MCF 10A (cell line): ENCODE measurements at regions not wholly inside any gene's neighbourhood (a gene's known extent, or its start where the extent isn't known, plus 50 kb on each side); places are given as distances from the start of the nearest gene placed in this dataset.

Source experiments
- BruUV-seq: library from RNA; stranded (reverse); fragments of 400-500 nt; replicated peaks from 2 replicates; lab custom pipeline; 2021; lab: Mats Ljungman, UMichigan
- CTCF ChIA-PET: fragments of 300-600 bp; sonication (Branson Sonifier 250); formaldehyde crosslinking; extraction: SDS; loops from one replicate; lab custom pipeline; 2021; ENCODE audit warnings: antibody characterized with exemption, inconsistent platforms; lab: Yijun Ruan, JAX
- POLR2A ChIA-PET: fragments of 300-600, 350-650 bp; sonication (Branson Sonifier 250); formaldehyde crosslinking; extraction: SDS; loops from one replicate; lab custom pipeline; 2020; ENCODE audit warnings: antibody characterized with exemption, inconsistent platforms; lab: Yijun Ruan, JAX
- DNase-seq: peaks from one replicate; pipeline ENCODE4 v3.0.0-alpha.2; 2018; ENCODE audit not compliant: unreplicated experiment
- H3K27ac Mint-ChIP-seq: one replicate; pipeline ENCODE4 v1.8.0; 2022; ENCODE audit warnings: mild to moderate bottlenecking, low read depth, mixed read lengths; ENCODE audit not compliant: unreplicated experiment
- H3K27me3 Mint-ChIP-seq: one replicate; pipeline ENCODE4 v1.8.0; 2022; ENCODE audit warnings: mixed read lengths; ENCODE audit not compliant: insufficient read depth, unreplicated experiment
- H3K36me3 Mint-ChIP-seq: one replicate; pipeline ENCODE4 v1.8.0; 2022; ENCODE audit warnings: mild to moderate bottlenecking, moderate library complexity, mixed read lengths; ENCODE audit not compliant: insufficient read depth, unreplicated experiment
- H3K4me1 Mint-ChIP-seq: one replicate; pipeline ENCODE4 v1.8.0; 2022; ENCODE audit warnings: mixed read lengths; ENCODE audit not compliant: insufficient read depth, unreplicated experiment
- H3K4me3 Mint-ChIP-seq: one replicate; pipeline ENCODE4 v1.8.0; 2022; ENCODE audit warnings: mild to moderate bottlenecking, moderate library complexity, mixed read lengths; ENCODE audit not compliant: unreplicated experiment
- H3K9me3 Mint-ChIP-seq: one replicate; pipeline ENCODE4 v1.8.0; 2022; ENCODE audit warnings: mixed read lengths; ENCODE audit not compliant: unreplicated experiment
- CTCF ChIP-seq: fragments of 200-600 bp; IDR thresholded peaks from one replicate; pipeline ENCODE4 v1.8.0; 2022; ENCODE audit warnings: antibody characterized with exemption, mild to moderate bottlenecking; ENCODE audit not compliant: unreplicated experiment
- intact Hi-C: fragments of 100-400 bp; cut with micrococcal nuclease; formaldehyde crosslinking; loops from 2 replicates; pipeline ENCODE4 v1.14.1; 2022

- no peak for TF ChIP-seq CTCF
- BruUV-seq: no TSS peak
- no peaks in the 10 kb centered on the region for H3K27me3 Mint-ChIP-seq
- H3K9me3 Mint-ChIP-seq: no peaks in the 10 kb centered on the region
- H3K27ac Mint-ChIP-seq: no peak overlapping the region
- DNase-seq: no peak
- no peaks in the 10 kb centered on the region for H3K36me3 Mint-ChIP-seq
- POLR2A ChIA-PET: no interaction called here
- H3K4me3 Mint-ChIP-seq: no peak overlapping the region
- intact Hi-C loops: no loop called here
- H3K4me1 Mint-ChIP-seq: no peaks in the 10 kb centered on the region
- CTCF ChIA-PET: interaction anchor here (0.6 kb wide), 1 partner anchor 98 kb away, joined by 3 read pairs; no protein-coding TSS in a partner anchor
Measured at GRCh38 chr2:216307496-216307895, 64.8 kb downstream of the MARCHF4 start.

DNA sequence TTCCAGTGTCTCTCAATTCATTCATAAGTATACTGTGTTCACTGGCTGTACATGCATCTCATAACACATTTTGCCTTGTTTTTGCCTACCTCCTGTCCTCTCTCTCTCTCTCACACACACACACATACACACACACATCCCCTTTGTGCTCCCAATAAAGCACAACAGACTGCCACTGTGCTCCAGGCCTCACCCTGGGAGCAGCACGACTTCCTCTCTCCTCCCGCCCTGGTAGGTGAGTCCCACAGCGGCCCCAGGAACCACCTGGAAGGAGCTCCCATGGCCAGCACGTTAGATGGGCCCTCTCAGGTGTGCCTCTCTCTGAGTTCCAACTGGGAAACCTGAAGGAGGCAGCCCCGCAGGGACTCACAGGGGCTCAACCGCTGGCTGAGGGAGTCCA is 65.4 kb downstream of the MARCHF4 start:
- BruUV-seq: no TSS peak
- ChIA-PET CTCF (no interaction called here), POLR2A (no interaction called here)
- Mint-ChIP-seq H3K4me3 (no peak overlapping the region), H3K27ac (no peak overlapping the region), H3K9me3 (no peaks in the 10 kb centered on the region), H3K36me3 (no peaks in the 10 kb centered on the region), H3K4me1 (no peaks in the 10 kb centered on the region), H3K27me3 (no peaks in the 10 kb centered on the region)
- TF ChIP-seq CTCF: no peak
- intact Hi-C loops: no loop called here
- no peak for DNase-seq

GRCh38 chr2:216305574-216305973 is 66.7 kb downstream of the MARCHF4 start:
- DNase-seq: no peak
- no TSS peak for BruUV-seq
- H3K9me3 Mint-ChIP-seq: no peaks in the 10 kb centered on the region
- CTCF ChIA-PET: no interaction called here
- no peaks in the 10 kb centered on the region for H3K27me3 Mint-ChIP-seq
- TF ChIP-seq CTCF: no peak
- no peaks in the 10 kb centered on the region for H3K36me3 Mint-ChIP-seq
- H3K4me1 Mint-ChIP-seq: no peaks in the 10 kb centered on the region
- H3K27ac Mint-ChIP-seq: no peak overlapping the region
- intact Hi-C loops: no loop called here
- H3K4me3 Mint-ChIP-seq: no peak overlapping the region
- POLR2A ChIA-PET: no interaction called here

DNA sequence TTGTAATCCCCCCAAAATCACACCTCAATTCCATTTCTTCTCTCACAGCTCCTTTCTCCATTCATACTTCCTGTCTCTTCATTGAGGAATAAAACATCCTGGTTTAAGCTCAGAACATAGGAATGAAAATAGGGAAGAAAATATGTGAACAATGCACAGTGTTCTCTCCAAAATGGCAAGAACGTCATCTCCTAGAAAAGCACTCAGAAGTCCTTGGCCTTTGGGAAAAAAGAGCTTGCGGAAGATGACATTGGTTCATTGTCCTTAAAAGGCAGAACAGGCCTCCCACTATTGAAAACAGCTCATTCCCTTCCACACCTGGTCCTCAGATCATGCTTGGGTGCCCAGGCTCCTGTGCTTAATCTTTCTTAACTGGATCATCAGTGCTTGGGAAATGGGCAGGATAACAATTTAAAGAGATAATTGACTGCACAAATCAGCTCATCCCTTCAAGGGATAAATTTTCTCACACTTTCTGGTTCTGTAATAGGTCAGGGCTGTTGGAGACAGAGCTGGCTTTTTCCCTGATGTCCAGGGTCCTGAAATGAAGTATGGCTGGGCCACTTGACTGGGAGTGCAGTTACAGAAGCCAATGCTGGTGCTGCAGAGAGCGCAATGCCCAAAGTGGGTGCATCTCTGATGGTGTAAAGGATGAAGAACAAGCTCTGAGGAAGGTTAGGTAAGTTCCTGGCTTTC is 69.2 kb downstream of the MARCHF4 start:
- TF ChIP-seq CTCF: no peak
- CTCF ChIA-PET: interaction anchor here (1.0 kb wide), 1 partner anchor 9 kb away, joined by 3 read pairs; no protein-coding TSS in a partner anchor
- Mint-ChIP-seq H3K27me3 (no peaks in the 10 kb centered on the region), H3K9me3 (no peaks in the 10 kb centered on the region), H3K36me3 (no peaks in the 10 kb centered on the region), H3K4me3 (no peak overlapping the region), H3K4me1 (peaks cover 13% of the 10 kb centered on the region), H3K27ac (no peak overlapping the region)
- no peak for DNase-seq
- POLR2A ChIA-PET: interaction anchor here (1.8 kb wide), 1 partner anchor 9 kb away, joined by 6 read pairs; no protein-coding TSS in a partner anchor
- intact Hi-C loops: no loop called here
- no TSS peak for BruUV-seq
